Heart right ventricle (tissue), 16 donors: ENCODE measurements at regions not wholly inside any gene's neighbourhood (a gene's known extent, or its start where the extent isn't known, plus 50 kb on each side); places are given as distances from the start of the nearest gene placed in this dataset.

Experiments
- ATAC-seq, 8 donors: fragments of 200-7000 bp; cut with Tn5 transposase; one replicate each; pipeline ENCODE4 v1.9.1; 2020; ENCODE audit warnings: mild to moderate bottlenecking in 8 of 8, moderate library complexity in 8 of 8, moderate number of reproducible peaks in 1 of 8
- DNase-seq, 2 donors: peaks; one replicate each; pipeline ENCODE4 v3.0.0-alpha.2; 2020
- H3K27ac ChIP-seq, 10 donors: fragments of 200-600 bp; sonication (generic) in 2 of 10; one replicate each; pipeline versions ENCODE4 v1.5.0 to v1.8.0; 2020 to 2022; ENCODE audit warnings: mild to moderate bottlenecking in 3 of 10
- H3K27me3 ChIP-seq, 7 donors: fragments of 200-600 bp; one replicate each; pipeline ENCODE4 v1.8.0; 2021 to 2022; ENCODE audit warnings: mild to moderate bottlenecking in 2 of 7
- H3K36me3 ChIP-seq, 9 donors: fragments of 200-600 bp; sonication (generic) in 1 of 9; one replicate each; pipeline versions ENCODE4 v1.5.0 to v1.8.0; 2020 to 2022; ENCODE audit warnings: mild to moderate bottlenecking in 2 of 9
- H3K4me1 ChIP-seq, 9 donors: fragments of 200-600 bp; sonication (generic) in 1 of 9; one replicate each; pipeline versions ENCODE4 v1.5.0 to v1.8.0; 2020 to 2022; ENCODE audit warnings: mild to moderate bottlenecking in 4 of 9
- H3K4me3 ChIP-seq, 10 donors: fragments of 200-600 bp; sonication (generic) in 2 of 10; one replicate each; pipeline versions ENCODE4 v1.5.0 to v1.8.0; 2020 to 2022; ENCODE audit warnings: mild to moderate bottlenecking in 7 of 10, moderate library complexity in 2 of 10
- H3K9me3 ChIP-seq, 11 donors: fragments of 200-600 bp in 10 of 11; sonication (generic) in 2 of 11; one replicate each; pipeline versions ENCODE4 v1.5.0 to v1.8.0; 2013 to 2022; ENCODE audit warnings: mild to moderate bottlenecking in 2 of 11, control low read depth in 1 of 11, moderate library complexity in 1 of 11
- CTCF ChIP-seq, 9 donors: fragments of 200-600 bp; sonication (generic) in 2 of 9; IDR thresholded peaks; one replicate each; pipeline versions ENCODE4 v1.5.0 to v1.8.0; 2021 to 2022; ENCODE audit warnings: antibody characterized with exemption in 9 of 9, mild to moderate bottlenecking in 5 of 9, moderate library complexity in 1 of 9
- WGBS, 2 donors: extraction: QIAGEN DNeasy Blood & Tissue Kit; methylation state at CpG; one replicate each; pipeline ENCODE4 v1.1.7; 2013; ENCODE audit warnings: inconsistent platforms in 1 of 2; 5-methylcytosine and 5-hydroxymethylcytosine counted together
- intact Hi-C, 10 donors: fragments of 100-400 bp; cut with DNase I; formaldehyde crosslinking; loops; one replicate each; pipeline versions ENCODE4 v1.11.1 to v1.14.2; 2022
- donor health status: Arrhythmogenic right ventricular cardiomyopathy.
- donor health status: ischemic (EF 13 %, LVEDD 7.1; RV severe dilation, severe dysfunction).
- donor health status: healthy with polysubstance abuse.
- donor health status: DM: no; HTN: yes; CAD: no.
- donor health status: DM: no; HTN: no; CAD: no.
- donor health status: ischemic (EF 25% LVEDD 6.9; RV normal size, moderate dysfunction).
- donor health status: ischemic (EF 25% LVEDD 5.7; RV mildly dilated, moderate dysfunction).
- donor health status: healthy.
- donor health status: DM: yes; HTN: yes; CAD: no.
- donor health status: Ischemic cardiomyopathy.
- donor health status: ischemic (EF 35%, LVEDD 5.7; RV mildly dilated, moderate dysfunction).
- donor health status: nonischemic (EF 11% LVEDD 7.7; RV severe dilation, severe dysfunction).
- donor health status: DM: yes; HTN: yes; CAD: no.
- donor health status: PGD.
- donor health status: ischemic (EF 29% LVEDD 5.4; RV normal size, mild dysfunction).
- donor health status: nonischemic (EF 23%, LVEDD 6.1; RV moderate dilation, normal function).

GRCh38 chr21:22154579-22155274 lies 1156.5 kb downstream of the NCAM2 start:
- Histone ChIP-seq H3K4me3 (no peak overlapping the region), H3K9me3 (peaks cover 0 to 24% (median 0%) of the 10 kb centered on the region in 11 donors), H3K4me1 (no peaks in the 10 kb centered on the region), H3K27me3 (no peaks in the 10 kb centered on the region), H3K27ac (no peak overlapping the region), H3K36me3 (no peaks in the 10 kb centered on the region)
- ATAC-seq (no peak), DNase-seq (no peak)
- TF ChIP-seq CTCF (IDR thresholded peaks at IDR 0.05) = no peak
- intact Hi-C loops = no loop called here

DNA sequence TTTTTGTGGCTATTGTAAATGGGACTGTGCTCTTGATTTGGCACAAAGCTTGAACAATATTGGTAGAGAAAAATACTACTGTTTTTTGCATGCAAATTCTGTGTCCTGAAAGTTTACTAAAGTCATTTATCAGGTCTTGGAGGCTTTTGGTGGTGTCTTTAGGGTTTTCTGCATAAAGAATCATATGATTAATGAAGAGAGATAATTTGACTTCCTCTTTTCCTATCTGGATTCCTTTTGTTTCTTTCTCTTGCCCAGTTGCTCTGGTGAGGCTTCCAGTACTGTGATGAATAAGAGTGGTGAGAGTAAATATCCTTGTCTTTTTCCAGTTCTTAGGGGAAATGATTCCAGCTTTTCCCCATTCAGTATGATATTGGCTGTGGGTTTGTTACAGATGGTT lies 1166.7 kb downstream of the NCAM2 start:
- Histone ChIP-seq H3K4me3 (no peak overlapping the region), H3K4me1 (no peaks in the 10 kb centered on the region), H3K9me3 (peaks cover 0 to 18% (median 0%) of the 10 kb centered on the region in 11 donors), H3K27ac (no peak overlapping the region), H3K36me3 (no peaks in the 10 kb centered on the region), H3K27me3 (no peaks in the 10 kb centered on the region)
- intact Hi-C loops = no loop called here
- DNase-seq (no peak), ATAC-seq (no peak)
- TF ChIP-seq CTCF (IDR thresholded peaks at IDR 0.05) = no peak

DNA sequence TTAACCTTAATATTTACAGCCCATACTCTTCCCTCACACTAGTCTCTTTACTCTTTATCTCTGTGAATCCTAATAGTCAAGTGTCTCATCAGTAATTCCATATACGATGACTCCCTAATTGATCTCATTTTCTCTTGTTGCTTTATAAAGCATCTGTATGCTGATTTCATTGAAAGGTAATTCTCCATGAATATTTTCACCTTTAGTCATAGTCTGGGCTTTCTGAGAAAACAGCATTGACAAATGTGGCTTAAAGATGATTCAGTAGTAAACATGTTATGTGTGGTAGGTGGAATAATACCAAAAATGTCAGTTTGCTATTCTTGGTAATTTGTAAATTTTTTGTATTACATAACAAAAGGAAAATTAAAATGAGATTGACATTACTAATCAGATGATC lies 1176.5 kb downstream of the NCAM2 start:
- Histone ChIP-seq H3K9me3 (peaks cover 0 to 32% (median 0%) of the 10 kb centered on the region in 11 donors), H3K4me3 (no peak overlapping the region), H3K36me3 (no peaks in the 10 kb centered on the region), H3K27ac (no peak overlapping the region), H3K27me3 (no peaks in the 10 kb centered on the region), H3K4me1 (no peaks in the 10 kb centered on the region)
- no peak for ATAC-seq
- intact Hi-C loops = no loop called here
- TF ChIP-seq CTCF (IDR thresholded peaks at IDR 0.05) = no peak
- 83 to 88% methylated on average over 1 of the region's 1 CpG for WGBS, 2 donors
- no peak for DNase-seq

GRCh38 chr21:22189278-22189677 lies 1191.1 kb downstream of the NCAM2 start:
- ATAC-seq = no peak
- H3K27me3 ChIP-seq = no peaks in the 10 kb centered on the region
- WGBS, 2 donors = 92 to 93% methylated on average over 6 of the region's 6 CpGs
- no peak for DNase-seq
- no peak overlapping the region for H3K27ac ChIP-seq
- H3K4me3 ChIP-seq = no peak overlapping the region
- intact Hi-C loops = no loop called here
- H3K36me3 ChIP-seq = no peaks in the 10 kb centered on the region
- no peak for TF ChIP-seq CTCF (IDR thresholded peaks at IDR 0.05)
- H3K4me1 ChIP-seq = no peaks in the 10 kb centered on the region
- peaks cover 0 to 19% (median 0%) of the 10 kb centered on the region in 11 donors for H3K9me3 ChIP-seq
